Right lung (tissue), 2 donors: ENCODE measurements at regions not wholly inside any gene's neighbourhood (a gene's known extent, or its start where the extent isn't known, plus 50 kb on each side); places are given as distances from the start of the nearest gene placed in this dataset.

Experiments used
- DNase-seq, 2 donors: peaks; one replicate each; pipeline ENCODE4 v3.0.0-alpha.2; 2013

DNA sequence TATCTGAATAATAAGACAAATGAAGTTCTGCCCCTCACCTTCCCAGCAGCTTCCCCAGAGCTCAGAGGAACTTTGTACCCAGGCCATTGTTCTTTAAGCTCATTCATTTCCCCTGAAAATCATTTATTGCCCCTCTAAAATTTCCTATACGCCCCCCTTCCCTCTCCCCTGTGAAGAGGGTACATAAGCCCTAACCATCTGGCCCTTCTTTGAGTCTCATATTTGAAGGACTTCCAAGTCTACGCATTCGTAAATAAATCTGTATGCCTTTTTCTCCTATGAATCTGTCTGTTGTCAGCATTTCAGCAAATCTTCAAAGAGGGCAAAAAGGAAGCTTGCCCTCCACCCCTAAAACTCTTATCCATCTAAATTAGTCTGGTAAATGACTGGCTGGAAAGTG, 73.1 kb upstream of the DST start:
- DNase-seq = no peak

DNA sequence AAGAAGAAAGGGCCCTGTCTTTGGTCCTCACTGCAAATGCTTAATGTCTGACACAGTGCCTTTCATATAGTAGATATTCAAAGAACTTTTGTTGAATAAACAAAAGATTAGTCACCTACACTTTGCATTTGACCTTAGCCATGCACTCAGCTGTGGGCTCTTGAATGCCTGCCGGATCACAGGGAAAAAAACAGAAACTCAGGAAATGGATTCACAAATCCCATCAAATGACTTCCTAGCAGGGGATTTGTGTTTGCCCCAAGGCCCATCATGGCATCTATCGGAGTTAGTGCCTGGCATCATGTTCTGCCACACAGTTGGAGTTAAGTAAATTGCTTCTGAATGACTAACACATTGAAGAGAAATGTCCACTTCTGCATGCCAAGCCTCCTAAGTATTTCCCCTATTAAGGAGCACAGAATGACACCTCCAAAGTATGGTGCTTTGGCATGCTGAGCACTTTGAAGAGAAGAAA, 72.3 kb upstream of the DST start:
- DNase-seq = no peak

DNA sequence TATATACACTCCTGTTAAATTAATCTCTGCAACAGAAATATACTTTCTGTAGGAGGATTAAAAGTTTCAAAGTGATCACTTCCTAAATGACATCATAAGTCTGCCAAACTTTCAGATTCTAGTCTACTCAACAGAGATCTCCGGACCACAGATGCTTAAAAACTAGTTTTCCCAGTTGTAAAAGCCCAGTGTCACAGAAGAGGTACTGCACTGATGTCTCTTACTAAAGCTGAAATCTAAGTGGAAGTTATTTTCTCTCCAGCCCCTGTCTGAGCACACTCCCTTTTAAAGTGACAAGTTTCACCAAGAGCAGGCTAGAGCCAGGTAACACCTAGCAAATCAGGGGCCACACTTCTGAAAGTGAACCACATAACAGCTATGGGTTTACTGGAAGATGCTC, 71.6 kb upstream of the DST start:
- DNase-seq = no peak

DNA sequence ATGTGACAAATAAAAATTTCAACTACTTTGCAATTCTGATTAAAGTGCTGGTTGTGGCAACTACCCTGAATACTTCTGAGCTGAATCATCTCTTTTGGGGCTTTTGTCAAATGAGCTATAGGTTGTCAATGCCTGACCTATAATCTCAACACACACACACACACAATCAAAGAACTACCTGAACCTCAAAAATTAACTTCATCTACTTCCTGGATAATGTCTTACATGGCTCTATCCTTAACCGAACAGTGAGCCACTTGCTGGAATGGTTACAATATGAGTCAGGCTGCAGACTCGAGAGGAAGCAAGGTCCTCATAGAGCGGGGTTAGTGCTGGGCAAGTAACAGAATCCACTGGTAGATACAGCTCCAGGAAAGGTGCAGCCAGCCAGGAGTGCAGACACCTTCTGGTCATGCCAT, 70.6 kb upstream of the DST start:
- DNase-seq = no peak

DNA sequence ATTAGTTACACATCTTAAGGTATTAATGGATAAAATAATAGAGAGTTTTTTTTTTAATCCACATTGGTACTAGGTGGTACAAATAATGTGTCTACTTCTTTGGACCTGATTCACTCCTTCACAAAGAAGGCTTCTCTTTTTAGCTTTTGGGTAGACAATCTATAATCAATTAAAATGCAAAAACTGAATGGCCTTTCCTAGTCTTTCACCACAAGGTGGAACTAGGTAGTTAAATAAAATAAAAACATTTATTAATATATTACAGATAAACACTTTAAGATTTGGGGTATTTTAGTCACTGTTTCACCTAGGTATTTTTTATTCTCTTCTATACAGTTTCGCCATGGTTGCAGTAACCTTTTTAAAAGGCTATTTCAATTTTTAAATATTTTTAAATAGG, 68.3 kb upstream of the DST start:
- DNase-seq = no peak

DNA sequence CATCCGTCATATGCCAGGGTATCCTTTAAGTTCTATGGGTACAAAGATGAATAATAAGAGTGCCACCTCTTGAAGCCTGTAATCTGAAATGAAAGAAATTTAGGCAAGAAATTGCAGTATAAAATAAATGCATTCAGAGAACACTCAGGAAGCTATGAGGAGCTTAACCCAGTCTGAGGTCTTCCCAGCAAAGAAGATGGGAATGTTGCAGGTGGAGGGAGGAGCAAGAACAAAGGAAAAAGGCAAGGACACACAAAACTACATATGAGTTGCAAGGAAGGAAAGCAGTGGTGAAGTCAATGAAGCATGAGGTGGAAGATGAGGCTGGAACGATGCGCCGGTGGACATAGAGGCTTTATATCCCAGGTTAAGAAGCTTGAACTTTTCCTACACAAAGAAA, 67.0 kb upstream of the DST start:
- DNase-seq = no peak

DNA sequence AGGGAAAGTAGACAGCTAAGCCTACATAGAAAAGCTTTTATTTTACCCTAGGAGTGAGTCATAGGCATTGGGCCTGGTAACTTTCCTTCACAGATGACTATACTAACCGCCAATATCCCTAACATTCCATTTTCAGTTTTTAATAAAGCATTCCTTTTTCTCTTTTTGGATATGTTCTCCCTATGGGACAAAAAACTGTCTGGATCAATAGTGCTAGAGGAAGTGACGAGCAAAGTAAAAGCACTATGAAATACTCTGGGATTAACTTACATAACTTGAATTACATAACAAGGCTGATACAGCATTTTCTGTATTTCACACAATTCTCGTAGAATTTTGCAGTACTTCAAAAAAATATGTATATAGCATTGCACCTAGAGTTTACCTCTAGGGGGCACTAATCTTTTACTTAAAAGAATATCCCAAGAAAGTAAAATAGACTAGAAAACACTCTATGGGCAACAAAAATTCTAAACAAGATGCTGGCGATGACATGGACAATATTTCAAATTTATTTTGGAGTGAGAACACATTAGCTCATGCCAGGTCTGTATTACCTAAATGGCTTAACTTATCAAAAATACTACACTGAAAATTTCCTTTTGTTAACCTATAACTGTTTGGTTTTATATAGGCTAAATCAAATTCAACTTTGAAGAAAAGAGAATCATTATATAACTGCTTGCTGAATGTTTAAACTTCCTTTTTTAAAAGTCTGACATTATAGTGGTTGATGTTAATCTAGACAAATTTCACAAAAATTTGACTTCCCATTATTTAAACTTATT, 66.3 kb upstream of the DST start:
- DNase-seq = no peak

DNA sequence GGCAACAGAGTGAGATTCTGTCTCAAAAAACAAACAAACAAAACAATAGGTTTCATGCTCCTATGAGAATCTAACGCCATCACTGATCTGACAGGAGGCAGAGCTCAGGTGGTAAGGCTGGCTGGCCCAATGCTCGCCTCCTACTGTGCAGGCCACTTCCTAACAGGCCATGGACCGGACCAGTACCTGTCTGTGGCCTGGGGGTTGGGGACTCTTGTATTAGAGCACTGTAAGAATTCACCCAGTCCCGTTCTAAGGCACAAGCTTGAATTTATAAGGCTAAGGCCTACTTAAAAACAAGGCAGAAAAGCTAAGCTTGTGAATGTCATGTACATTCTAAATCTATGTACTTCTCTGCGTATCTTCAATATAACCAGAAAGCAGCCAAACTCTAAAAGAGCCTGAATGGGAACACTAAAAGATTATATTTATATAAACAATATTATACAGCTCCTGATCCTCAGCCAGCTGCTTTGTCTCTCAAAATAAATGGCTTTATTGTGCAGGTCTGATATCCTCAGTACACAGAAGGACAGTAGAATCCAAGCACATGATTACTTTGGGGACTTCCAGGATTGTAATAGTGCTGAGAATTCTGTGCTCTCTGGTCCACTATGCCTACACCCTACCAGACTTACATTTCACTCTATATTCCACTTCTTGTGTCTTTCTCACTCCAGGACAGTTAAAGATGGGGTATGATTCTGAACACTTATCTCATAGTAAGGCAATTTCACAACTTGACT, 64.5 kb upstream of the DST start:
- no peak for DNase-seq

DNA sequence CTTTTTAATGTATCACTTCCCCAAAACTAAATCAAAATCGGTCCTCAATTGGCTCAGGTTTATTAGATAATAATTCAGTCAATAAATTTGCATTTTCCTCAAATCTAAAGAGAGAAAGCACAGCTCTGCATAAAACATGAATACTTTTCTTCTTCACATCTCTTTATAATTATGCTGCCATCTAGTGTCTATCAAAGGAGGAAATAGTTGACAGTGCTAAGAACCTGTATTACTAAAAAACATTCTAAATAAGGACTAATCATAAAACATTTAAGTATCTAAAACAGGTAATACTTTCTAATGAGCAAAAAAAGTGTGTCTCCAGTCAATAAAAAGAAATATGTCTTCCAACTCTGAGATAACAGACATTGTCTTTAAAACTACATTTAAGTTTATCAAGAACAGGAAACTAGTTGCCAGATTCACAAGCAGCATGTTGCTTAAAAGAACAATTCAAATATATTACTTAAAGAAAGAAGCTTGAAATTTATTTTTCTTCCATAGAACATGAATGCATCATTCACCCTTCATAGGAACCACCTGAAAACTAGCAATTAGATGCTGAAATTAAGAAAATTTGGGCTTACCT, 56.5 kb upstream of the DST start:
- DNase-seq = no peak

DNA sequence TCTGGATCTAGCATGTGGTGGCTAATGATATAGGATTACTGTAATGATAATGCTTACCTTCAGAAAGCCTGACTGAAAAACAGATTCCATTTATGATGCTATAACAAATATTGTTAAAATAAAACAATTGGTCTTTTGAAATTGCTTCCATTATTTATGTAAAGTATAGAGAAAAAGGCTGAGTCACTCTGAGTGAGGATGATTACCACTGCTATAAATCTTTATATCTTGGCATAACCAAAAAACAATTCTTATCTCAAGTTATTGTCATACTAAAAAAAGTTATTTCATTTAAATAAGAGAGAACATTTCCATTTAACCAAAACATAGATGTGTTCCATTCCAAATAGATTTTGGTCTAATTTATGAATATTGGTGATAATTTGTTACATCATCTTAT, 53.0 kb upstream of the DST start:
- DNase-seq = no peak

DNA sequence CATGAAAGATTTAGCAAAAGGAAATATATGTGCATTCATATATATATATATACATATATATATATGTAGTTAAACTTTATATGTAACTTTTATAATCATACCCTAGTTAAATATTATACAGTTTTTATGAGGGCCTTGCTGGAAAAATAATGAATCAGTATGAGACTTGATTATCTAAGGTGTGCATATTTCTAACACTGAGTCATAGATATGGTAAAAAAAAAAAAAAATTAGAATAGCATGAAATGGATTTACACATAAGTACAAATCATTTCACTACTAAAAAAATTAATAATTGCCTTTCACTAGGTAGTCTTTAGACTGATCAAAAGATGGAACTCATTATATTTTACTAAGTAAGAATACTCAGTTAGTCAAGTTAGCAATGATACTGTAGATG, 51.3 kb upstream of the DST start:
- no peak for DNase-seq

DNA sequence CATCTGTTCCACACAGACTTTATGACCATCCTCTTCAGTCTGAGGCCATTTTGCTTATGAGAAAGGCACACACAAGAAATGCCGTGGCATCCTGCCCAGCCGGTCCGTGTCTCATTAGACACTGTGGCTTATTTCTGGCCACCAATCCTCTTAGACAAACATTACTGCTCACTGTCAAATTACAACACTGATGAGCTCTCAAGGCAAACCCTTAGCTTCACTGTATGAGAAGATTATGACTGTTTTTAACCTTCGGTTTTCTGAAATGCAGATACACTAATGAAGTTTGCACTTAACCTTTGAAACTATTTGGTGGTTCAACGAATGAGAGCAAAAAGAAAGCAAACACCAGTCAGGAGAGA, 50.5 kb upstream of the DST start:
- DNase-seq = peak; percentile 78 to 82

DNA sequence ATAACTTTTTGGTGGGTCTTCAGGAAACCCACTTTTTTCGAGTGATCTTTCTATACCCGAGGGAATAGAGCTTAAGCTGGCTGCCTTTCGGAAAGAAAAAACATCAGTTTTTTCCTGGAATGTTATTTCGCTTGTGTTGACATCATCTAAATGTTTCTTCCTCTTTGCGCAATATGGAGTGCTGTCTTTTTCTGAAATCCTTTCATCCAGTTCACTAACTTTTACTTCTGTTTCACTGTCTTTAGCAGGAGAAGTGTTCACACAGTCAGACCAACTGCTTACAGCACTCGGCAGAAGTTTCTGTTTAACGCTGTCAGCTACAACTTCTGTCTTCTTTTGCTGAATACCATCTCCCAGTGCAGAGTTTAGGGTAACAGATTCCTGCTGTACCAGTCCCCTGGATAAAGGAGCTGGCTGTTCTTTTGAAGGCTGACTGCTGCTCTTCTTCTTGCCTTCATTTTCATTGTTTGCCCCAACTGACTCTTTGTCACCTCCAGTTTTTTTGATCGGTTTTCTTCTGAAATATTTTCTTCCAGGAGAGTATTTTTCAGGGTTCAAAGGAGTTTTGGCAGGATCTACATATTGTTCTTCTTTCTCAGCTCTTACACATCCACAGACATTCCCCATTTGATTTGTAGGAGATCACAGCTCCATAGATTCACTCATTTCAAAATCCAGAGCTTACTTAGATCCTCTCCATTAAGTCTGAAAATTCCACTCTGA, 50.0 kb upstream of the DST start:
- DNase-seq = peak; percentile 55 to 78
